Activated CD8-positive, alpha-beta memory T cell treated with anti-CD3 and anti-CD28 coated beads, Interleukin-2, amount 50 U/mL, for 48 hours (primary cell): ENCODE measurements at regions not wholly inside any gene's neighbourhood (a gene's known extent, or its start where the extent isn't known, plus 50 kb on each side); places are given as distances from the start of the nearest gene placed in this dataset.

Source experiments
- DNase-seq: peaks from one replicate; pipeline ENCODE4 v3.0.0-alpha.2; 2020

DNA sequence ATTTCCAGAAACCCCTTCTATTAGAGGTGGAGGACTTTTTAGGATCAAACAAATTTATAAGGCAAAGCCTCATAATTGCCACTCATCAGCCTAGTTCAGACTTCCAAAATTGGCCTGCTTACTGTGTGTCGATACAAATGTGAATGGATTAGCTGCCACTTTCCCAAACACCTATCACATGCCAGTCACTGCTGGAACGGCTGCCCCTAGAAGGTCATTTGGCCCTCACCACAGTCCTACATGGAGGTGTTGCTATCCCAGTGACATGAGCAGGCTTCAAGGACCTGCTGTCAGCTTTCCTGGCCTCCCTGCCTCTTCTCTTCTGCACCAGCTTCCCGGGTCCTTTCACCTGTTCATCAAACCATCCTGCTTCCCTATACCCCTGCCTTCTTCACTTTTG is 279.2 kb upstream of the SKOR2 start:
- DNase-seq: no peak

DNA sequence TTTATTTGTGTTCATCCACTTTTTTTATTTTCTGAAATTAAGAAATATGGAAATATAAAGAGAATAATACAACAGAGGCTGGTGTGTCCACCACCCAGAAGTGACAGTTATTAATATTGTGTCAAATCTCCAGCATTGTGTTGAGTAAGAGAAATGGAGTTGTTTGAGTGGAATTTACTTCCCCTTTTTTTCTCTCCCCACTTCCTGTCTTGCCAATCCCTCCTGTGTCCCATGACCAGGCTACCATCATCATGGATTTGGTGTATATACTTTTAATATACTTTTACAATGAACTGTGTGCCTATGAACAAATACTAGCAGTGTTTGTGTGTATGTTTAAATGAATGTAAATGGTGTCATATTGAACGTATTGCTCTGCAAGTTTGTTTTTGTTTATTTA is 276.9 kb upstream of the SKOR2 start:
- no peak for DNase-seq

- no peak for DNase-seq
Observed at GRCh38 chr18:47526147-47526546, 274.7 kb upstream of the SKOR2 start.

DNA sequence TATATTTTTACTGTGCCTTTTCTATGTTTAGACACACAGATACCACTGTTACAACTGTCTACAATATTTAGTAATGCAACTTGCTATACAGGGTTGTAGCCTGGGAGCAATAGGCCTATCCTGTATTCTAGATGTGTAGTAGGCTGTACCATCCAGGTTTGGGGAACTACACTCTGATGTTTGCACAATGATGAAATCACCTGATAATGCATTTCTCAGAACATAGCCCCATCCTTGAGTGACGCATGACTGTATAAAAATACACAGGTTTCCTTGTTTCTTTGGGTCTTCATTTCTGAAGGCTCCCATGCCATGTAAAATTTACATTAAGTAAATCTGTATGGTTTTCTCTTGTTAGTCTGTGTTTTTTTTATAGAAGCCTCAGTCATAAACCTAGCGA is 270.9 kb upstream of the SKOR2 start:
- no peak for DNase-seq

DNA sequence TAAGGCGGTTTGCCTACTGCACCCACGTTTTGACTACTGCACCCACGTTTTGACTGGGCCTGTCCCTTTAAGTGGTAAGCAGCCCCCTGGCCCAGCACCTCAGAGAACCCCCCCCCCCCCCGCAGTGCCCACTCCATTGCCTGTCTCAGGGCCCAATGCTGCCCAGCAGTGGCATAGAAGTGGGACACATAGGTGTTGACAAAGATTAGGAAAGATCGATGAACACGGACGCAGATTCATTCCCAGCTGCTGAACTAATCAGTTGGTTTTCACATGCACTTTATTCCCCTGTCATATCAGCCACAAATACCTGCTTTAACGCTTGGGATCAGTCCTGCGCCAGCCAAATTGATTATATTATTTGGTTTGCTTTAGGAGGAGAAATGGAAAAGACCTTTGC is 268.8 kb upstream of the SKOR2 start:
- DNase-seq: no peak

DNA sequence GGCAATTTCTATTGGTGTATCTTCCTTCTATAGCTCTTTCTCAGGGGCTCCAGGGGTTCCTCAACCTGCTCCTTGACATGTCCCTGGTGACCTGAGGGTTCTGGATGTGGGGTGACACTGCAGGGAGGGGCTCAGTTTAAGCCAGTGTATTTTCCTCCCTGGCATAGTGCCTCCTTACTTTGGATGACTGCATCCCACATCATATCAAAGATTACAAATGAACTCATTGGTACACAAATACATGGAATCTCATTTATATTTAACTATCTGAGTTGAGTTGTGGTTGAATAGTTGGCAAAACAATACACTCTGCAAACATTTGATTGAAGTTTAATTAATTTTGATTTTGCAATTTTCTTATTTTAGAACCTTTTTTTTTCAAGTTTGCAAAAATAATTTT is 268.2 kb upstream of the SKOR2 start:
- DNase-seq: no peak

GRCh38 chr18:47519277-47519676 is 267.8 kb upstream of the SKOR2 start:
- no peak for DNase-seq

- DNase-seq: no peak
Observed at GRCh38 chr18:47513614-47514013, 262.2 kb upstream of the SKOR2 start.

- DNase-seq: no peak
Observed at GRCh38 chr18:47512726-47513435, 261.4 kb upstream of the SKOR2 start.

- no peak for DNase-seq
Observed at GRCh38 chr18:47512056-47512455, 260.6 kb upstream of the SKOR2 start.

- no peak for DNase-seq
Observed at GRCh38 chr18:47510831-47511230, 259.4 kb upstream of the SKOR2 start.

DNA sequence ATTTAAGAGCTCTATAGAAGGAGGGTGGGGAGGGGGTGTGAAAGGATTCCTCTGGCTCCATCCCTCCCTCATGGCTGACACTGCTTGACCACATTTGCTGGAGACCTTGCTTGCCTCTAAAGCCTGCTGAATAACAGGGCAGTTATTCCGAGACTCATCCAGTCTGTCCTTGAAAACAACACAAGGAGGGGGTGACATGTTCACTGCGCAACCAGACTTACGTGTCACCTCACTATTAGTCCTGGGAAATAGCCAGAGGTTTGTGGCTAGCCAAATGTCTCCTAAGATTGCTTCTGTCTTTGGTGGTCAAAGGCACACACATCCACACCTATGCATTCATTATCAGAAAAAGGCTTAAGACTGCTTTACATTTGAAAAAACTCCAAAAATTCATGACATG is 256.2 kb upstream of the SKOR2 start:
- no peak for DNase-seq

- no peak for DNase-seq
Observed at GRCh38 chr18:47506897-47507296, 255.4 kb upstream of the SKOR2 start.

GRCh38 chr18:47501946-47502345 is 250.5 kb upstream of the SKOR2 start:
- DNase-seq: no peak

- no peak for DNase-seq
Observed at GRCh38 chr18:47500930-47501329, 249.5 kb upstream of the SKOR2 start.

GRCh38 chr18:47492691-47493090 is 241.2 kb upstream of the SKOR2 start:
- no peak for DNase-seq

GRCh38 chr18:47490882-47491281 is 239.4 kb upstream of the SKOR2 start:
- DNase-seq: no peak

DNA sequence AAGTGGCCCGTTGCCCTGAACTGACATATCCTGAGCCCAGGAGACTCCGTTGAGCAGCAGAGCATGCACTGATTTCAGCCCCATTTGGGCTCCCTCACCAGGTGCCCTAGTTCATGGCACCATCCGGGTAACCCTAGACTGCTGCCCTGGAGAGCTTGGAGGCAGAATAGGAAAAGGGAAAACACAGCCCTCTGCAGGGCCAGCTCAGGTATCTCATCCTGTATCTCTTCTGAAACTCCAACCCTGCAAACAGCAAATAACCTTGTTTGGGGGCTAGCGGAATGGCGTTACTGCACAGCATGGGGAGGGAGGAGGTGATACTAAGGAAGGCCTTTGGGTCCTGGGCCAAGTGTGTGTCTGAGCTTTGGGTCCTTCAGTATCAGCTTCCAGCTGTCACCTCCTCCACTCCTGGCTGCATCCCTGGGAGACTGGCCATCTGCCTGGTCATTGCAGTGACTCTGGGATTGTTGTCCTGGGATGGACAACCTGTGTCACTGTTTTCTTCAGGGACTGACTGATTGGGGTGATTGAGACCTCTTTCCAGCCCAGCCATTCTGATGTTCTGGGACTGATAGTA is 233.8 kb upstream of the SKOR2 start:
- no peak for DNase-seq

- no peak for DNase-seq
Observed at GRCh38 chr18:47484068-47484467, 232.6 kb upstream of the SKOR2 start.

GRCh38 chr18:47480166-47480565 is 228.7 kb upstream of the SKOR2 start:
- DNase-seq: no peak

GRCh38 chr18:47471784-47472183 is 220.3 kb upstream of the SKOR2 start:
- DNase-seq: no peak

GRCh38 chr18:47470941-47471340 is 219.5 kb upstream of the SKOR2 start:
- no peak for DNase-seq

GRCh38 chr18:47469576-47469975 is 218.1 kb upstream of the SKOR2 start:
- DNase-seq: no peak

DNA sequence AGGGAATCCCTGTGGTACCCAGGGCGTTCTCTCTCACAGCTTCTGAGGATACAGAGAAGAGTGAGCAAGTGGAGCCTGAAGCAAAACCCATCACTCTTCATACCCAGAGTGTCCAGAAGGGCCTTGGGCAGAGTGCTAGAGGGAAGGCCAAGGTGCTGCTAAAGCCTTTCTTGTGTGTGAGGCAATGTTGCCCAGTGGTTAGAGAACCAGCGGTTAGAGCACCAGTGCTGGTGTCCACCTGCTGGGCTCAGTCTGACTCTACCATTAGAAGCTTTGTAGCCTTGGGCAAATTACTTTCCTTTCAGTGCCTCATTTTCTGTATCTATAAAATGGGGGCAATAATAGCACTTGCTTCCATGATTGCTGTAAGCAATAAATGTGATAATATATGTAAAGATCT is 210.5 kb upstream of the SKOR2 start:
- DNase-seq: no peak

DNA sequence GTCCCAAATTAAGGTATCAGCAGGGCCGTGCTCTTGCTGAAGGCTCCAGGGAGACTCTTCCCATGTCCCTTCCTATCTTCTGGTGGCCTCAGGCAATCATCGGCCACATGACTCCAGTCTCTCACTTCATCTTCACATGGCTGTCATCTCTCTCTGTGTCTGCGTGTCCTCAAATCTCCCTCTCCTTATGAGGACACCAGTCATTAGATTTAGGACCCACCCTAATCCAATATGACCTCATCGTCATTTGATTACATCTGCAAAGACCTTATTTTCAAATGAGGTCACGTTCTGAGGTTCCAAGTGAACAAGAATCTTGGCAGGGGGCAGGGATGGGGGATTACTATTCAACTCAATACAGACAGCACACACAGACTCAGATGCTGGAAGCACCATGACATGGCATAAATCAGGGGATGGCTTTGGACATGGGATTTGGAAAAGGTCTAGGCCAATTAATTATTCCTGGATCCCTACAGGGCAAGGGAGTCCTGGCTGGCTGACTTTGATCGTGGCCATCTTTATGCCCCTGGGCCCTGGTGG is 210.0 kb upstream of the SKOR2 start:
- DNase-seq: no peak
